ENCODE measurements at regions not wholly inside any gene's neighbourhood (a gene's known extent, or its start where the extent isn't known, plus 50 kb on each side); places are given as distances from the start of the nearest gene placed in this dataset.
"Not testable (repeated sequence)": the region's sequence is repeated elsewhere in the genome, so short reads cannot be mapped to it uniquely, and the experiment has no call there.

DNA sequence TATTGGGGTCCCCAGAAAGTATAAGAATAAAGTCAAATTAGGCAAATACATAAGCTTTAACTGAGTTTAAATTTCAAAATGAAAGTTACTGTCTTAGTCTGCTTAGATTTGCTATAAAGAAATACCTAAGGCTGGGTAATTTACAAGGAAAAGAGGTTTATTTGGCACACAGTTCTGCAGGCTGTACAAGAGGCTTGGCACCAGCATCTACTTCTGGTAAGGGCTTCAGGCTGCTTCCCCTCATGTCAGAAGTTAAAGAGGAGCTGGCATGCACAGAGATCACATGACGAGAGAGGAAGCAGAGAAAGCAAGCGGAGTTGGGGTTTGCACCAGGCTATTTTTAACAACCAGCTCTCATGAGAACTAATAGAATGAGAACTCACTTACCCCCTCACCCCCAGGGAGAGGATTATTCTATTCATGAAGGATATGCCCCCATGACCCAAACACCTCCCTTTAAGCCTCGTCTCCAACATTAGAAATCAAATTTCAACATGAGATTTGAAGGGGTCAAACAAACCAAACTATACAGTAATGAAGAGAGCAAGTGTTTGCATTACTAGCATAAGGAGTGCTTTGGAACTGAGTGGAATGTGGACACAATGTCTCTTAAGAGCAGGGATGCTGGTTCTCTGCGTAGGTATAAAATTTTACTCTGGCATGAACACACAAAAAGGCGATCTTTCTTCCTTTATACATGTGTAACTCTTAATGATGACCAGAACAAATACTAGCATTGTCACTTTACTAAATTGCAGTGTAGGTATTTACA is 292.8 kb upstream of the PMFBP1 start:
- no peak for TF ChIP-seq TAF1 (IDR thresholded peaks at IDR 0.05; ENCODE audit: low read depth, low read length)
- no peak for TF ChIP-seq SPI1 (IDR thresholded peaks at IDR 0.05; ENCODE audit: low read depth, low read length)
- no peak for TF ChIP-seq POLR2A (IDR thresholded peaks at IDR 0.05; ENCODE audit: low read depth, low read length)
- TF ChIP-seq POLR2AphosphoS5 (IDR thresholded peaks at IDR 0.05; ENCODE audit: low read depth, low read length) = no peak
- TF ChIP-seq POU2F2 (IDR thresholded peaks at IDR 0.05; ENCODE audit: low read depth, low read length) = no peak
- TF ChIP-seq PAX5 (IDR thresholded peaks at IDR 0.05; ENCODE audit: insufficient read depth, low read length, severe bottlenecking) = no peak
- FAIRE-seq = no peak
- no peak for DNase-seq (ENCODE audit: insufficient read length, low spot score)

GRCh38 chr16:72464052-72464451 is 292.1 kb upstream of the PMFBP1 start:
- no peak for FAIRE-seq
- no peak for DNase-seq (ENCODE audit: insufficient read length, low spot score)
- TF ChIP-seq POLR2A (IDR thresholded peaks at IDR 0.05; ENCODE audit: low read depth, low read length) (no peak), SPI1 (IDR thresholded peaks at IDR 0.05; ENCODE audit: low read depth, low read length) (no peak), PAX5 (IDR thresholded peaks at IDR 0.05; ENCODE audit: insufficient read depth, low read length, severe bottlenecking) (no peak)

DNA sequence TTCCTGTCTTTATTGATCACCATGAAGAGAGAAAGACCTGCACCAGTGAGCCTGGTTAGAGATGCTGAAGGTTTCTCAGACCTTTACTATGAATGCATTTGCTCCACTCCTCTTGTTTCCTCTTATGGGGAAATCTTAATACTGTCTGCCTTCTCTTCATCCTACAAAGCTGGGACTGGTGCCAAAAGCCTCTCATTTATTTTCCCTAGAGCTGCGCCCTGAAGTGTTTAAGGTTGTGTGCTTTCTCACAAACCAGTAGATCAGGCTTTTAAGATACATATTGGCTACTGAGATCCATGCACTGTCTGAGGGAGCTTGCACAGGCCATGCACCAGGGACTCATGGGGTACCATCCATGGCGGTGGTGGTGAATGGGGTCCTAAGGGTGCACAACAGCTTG is 286.1 kb upstream of the PMFBP1 start:
- FAIRE-seq (no peak), DNase-seq (ENCODE audit: insufficient read length, low spot score) (no peak)
- no peak for TF ChIP-seq POLR2AphosphoS5 (IDR thresholded peaks at IDR 0.05; ENCODE audit: low read depth, low read length)

GRCh38 chr16:72457243-72457940 is 285.4 kb upstream of the PMFBP1 start:
- DNase-seq (ENCODE audit: insufficient read length, low spot score) = no peak
- TF ChIP-seq POLR2AphosphoS5 (IDR thresholded peaks at IDR 0.05; ENCODE audit: low read depth, low read length) (no peak), PAX5 (IDR thresholded peaks at IDR 0.05; ENCODE audit: insufficient read depth, low read length, severe bottlenecking) (no peak), TAF1 (IDR thresholded peaks at IDR 0.05; ENCODE audit: low read depth, low read length) (no peak), POU2F2 (IDR thresholded peaks at IDR 0.05; ENCODE audit: low read depth, low read length) (no peak)
- FAIRE-seq = no peak

- DNase-seq (ENCODE audit: insufficient read length, low spot score) (no peak), FAIRE-seq (no peak)
- TF ChIP-seq POLR2AphosphoS5 (IDR thresholded peaks at IDR 0.05; ENCODE audit: low read depth, low read length) = no peak
- TF ChIP-seq POLR2A (IDR thresholded peaks at IDR 0.05; ENCODE audit: low read depth, low read length) = no peak
- TF ChIP-seq SPI1 (IDR thresholded peaks at IDR 0.05; ENCODE audit: low read depth, low read length) = no peak
- TF ChIP-seq TAF1 (IDR thresholded peaks at IDR 0.05; ENCODE audit: low read depth, low read length) = no peak
- TF ChIP-seq POU2F2 (IDR thresholded peaks at IDR 0.05; ENCODE audit: low read depth, low read length) = no peak
- no peak for TF ChIP-seq PAX5 (IDR thresholded peaks at IDR 0.05; ENCODE audit: insufficient read depth, low read length, severe bottlenecking)
Observed at GRCh38 chr16:72455743-72456659, 284.0 kb upstream of the PMFBP1 start.

DNA sequence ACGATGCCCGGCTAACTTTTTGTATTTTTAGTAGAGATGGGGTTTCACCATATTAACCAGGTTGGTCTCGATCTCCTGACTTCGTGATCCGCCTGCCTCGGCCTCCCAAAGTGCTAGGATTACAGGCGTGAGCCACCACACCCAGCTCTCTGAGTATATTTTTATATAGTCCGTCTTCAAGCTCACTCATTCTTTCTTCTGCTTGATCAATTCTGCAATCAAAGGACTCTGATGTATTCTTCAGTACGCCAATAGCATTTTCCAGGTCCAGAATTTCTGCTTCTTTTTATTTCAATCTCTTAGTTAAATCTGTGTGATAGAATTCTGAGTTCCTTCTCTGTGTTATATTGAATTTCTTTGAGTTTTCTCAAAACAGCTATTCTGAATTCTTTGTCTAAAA is 281.9 kb upstream of the PMFBP1 start:
- FAIRE-seq; DNase-seq (ENCODE audit: insufficient read length, low spot score): not testable (repeated sequence)

- DNase-seq (ENCODE audit: insufficient read length, low spot score) (no peak), FAIRE-seq (no peak)
- TF ChIP-seq POU2F2 (IDR thresholded peaks at IDR 0.05; ENCODE audit: low read depth, low read length) (no peak), POLR2AphosphoS5 (IDR thresholded peaks at IDR 0.05; ENCODE audit: low read depth, low read length) (no peak), SPI1 (IDR thresholded peaks at IDR 0.05; ENCODE audit: low read depth, low read length) (no peak), TAF1 (IDR thresholded peaks at IDR 0.05; ENCODE audit: low read depth, low read length) (no peak), PAX5 (IDR thresholded peaks at IDR 0.05; ENCODE audit: insufficient read depth, low read length, severe bottlenecking) (no peak), POLR2A (IDR thresholded peaks at IDR 0.05; ENCODE audit: low read depth, low read length) (no peak)
Observed at GRCh38 chr16:72444696-72445095, 272.7 kb upstream of the PMFBP1 start.

GRCh38 chr16:72443809-72444208 is 271.9 kb upstream of the PMFBP1 start:
- DNase-seq (ENCODE audit: insufficient read length, low spot score) (no peak), FAIRE-seq (no peak)
- no peak for TF ChIP-seq PAX5 (IDR thresholded peaks at IDR 0.05; ENCODE audit: insufficient read depth, low read length, severe bottlenecking)
- no peak for TF ChIP-seq SPI1 (IDR thresholded peaks at IDR 0.05; ENCODE audit: low read depth, low read length)
- no peak for TF ChIP-seq POLR2A (IDR thresholded peaks at IDR 0.05; ENCODE audit: low read depth, low read length)
- TF ChIP-seq POLR2AphosphoS5 (IDR thresholded peaks at IDR 0.05; ENCODE audit: low read depth, low read length) = no peak
- no peak for TF ChIP-seq POU2F2 (IDR thresholded peaks at IDR 0.05; ENCODE audit: low read depth, low read length)
- no peak for TF ChIP-seq TAF1 (IDR thresholded peaks at IDR 0.05; ENCODE audit: low read depth, low read length)

GRCh38 chr16:72442385-72443158 is 270.6 kb upstream of the PMFBP1 start:
- TF ChIP-seq SPI1 (IDR thresholded peaks at IDR 0.05; ENCODE audit: low read depth, low read length) = no peak
- no peak for TF ChIP-seq TAF1 (IDR thresholded peaks at IDR 0.05; ENCODE audit: low read depth, low read length)
- no peak for TF ChIP-seq POLR2AphosphoS5 (IDR thresholded peaks at IDR 0.05; ENCODE audit: low read depth, low read length)
- no peak for TF ChIP-seq POLR2A (IDR thresholded peaks at IDR 0.05; ENCODE audit: low read depth, low read length)
- no peak for TF ChIP-seq POU2F2 (IDR thresholded peaks at IDR 0.05; ENCODE audit: low read depth, low read length)
- no peak for TF ChIP-seq PAX5 (IDR thresholded peaks at IDR 0.05; ENCODE audit: insufficient read depth, low read length, severe bottlenecking)
- DNase-seq (ENCODE audit: insufficient read length, low spot score) (no peak), FAIRE-seq (no peak)

All from GM12891 (cell line).